ENCODE measurements at regions not wholly inside any gene's neighbourhood (a gene's known extent, or its start where the extent isn't known, plus 50 kb on each side); places are given as distances from the start of the nearest gene placed in this dataset.

- no peak overlapping the region for H2BK12ac ChIP-seq (ENCODE audit: insufficient read length, low read depth, low read length)
- no CpG with 5 or more reads among the region's 8 CpGs for WGBS (ENCODE audit: extremely low coverage, insufficient read length, low lambda C conversion rate)
Measured at GRCh38 chr11:70002433-70002832, 75.7 kb upstream of the ANO1 start.

More at GRCh38 chr11:70002433-70002832, 75.7 kb upstream of the ANO1 start:
- Histone ChIP-seq H3K27ac (ENCODE audit: insufficient read length, low read depth, low read length) (no peak overlapping the region), H3K23me2 (ENCODE audit: insufficient read length, low read depth, low read length, poor library complexity, severe bottlenecking) (no peaks in the 10 kb centered on the region), H3K18ac (ENCODE audit: insufficient read length, low read depth, low read length) (no peak overlapping the region), H3T11ph (ENCODE audit: low read length) (no peak overlapping the region), H2BK20ac (ENCODE audit: low read depth, low read length, poor library complexity, severe bottlenecking) (no peak overlapping the region), H3K9ac (ENCODE audit: extremely low read depth, insufficient read length, low read length) (no peak overlapping the region), H3K14ac (ENCODE audit: insufficient read depth, low read length) (no peak overlapping the region), H4K5ac (ENCODE audit: insufficient read length, low read depth, low read length) (no peak overlapping the region), H3K27me3 (ENCODE audit: insufficient read depth, low read length) (peaks cover 7% of the 10 kb centered on the region; the same call in 1 of the 2 replicates), H3K4me2 (ENCODE audit: insufficient read depth, insufficient read length, low read length) (no peak overlapping the region), H3K79me1 (ENCODE audit: insufficient read depth, low read depth, low read length, poor library complexity, severe bottlenecking) (no peaks in the 10 kb centered on the region), H3K56ac (ENCODE audit: insufficient read length, low read depth, low read length) (no peak overlapping the region), H2BK15ac (ENCODE audit: low read depth, low read length) (no peak overlapping the region), H2AFZ (ENCODE audit: low read length) (no peak overlapping the region), H3K79me2 (ENCODE audit: insufficient read depth, low read length) (no peaks in the 10 kb centered on the region), H3K23ac (ENCODE audit: insufficient read length, low read depth, low read length) (no peak overlapping the region), H4K20me1 (ENCODE audit: control insufficient read depth, insufficient read depth, insufficient read length) (no peaks in the 10 kb centered on the region), H4K91ac (ENCODE audit: insufficient read length, low read depth, low read length) (no peak overlapping the region), H4K8ac (replicated peaks; ENCODE audit: insufficient read length, low read depth, low read length) (no peak overlapping the region), H3K9me3 (ENCODE audit: control insufficient read depth, low read depth, low read length) (no peaks in the 10 kb centered on the region), H2BK120ac (ENCODE audit: low read depth, low read length, poor library complexity, severe bottlenecking) (no peak overlapping the region), H2AK5ac (ENCODE audit: insufficient read length, low read length) (no peak overlapping the region), H3K4ac (ENCODE audit: low read depth, low read length) (no peak overlapping the region), H3K4me1 (ENCODE audit: insufficient read depth, low read length) (peaks cover 6% of the 10 kb centered on the region; the same call in 1 of the 2 replicates), H2BK5ac (ENCODE audit: insufficient read length, low read length) (no peak overlapping the region)
- Mint-ChIP-seq H3K4me1 (peaks cover 19 to 23% of the 10 kb centered on the region in 2 experiments), H3K27ac (no peak overlapping the region), H3K27me3 (ENCODE audit: low read depth) (peaks cover 94% of the 10 kb centered on the region), H3K4me3 (no peak overlapping the region), H3K9me3 (peaks cover 2 to 4% of the 10 kb centered on the region in 2 experiments; a peak in 4 of 5 replicates), H3K36me3 (ENCODE audit: insufficient read depth in 1 of 3, low read depth in 3 of 3) (no peaks in the 10 kb centered on the region)
- no peak for TF ChIP-seq CTCF (conservative IDR thresholded peaks at IDR 0.05)
- no peak for DNase-seq
